HT-29 (cell line): ENCODE measurements at regions not wholly inside any gene's neighbourhood (a gene's known extent, or its start where the extent isn't known, plus 50 kb on each side); places are given as distances from the start of the nearest gene placed in this dataset.
"Not testable (repeated sequence)": the region's sequence is repeated elsewhere in the genome, so short reads cannot be mapped to it uniquely, and the experiment has no call there.

Experiments
- DNase-seq: peaks from one replicate; pipeline ENCODE4 v3.0.0-alpha.2; 2015; ENCODE audit warnings: low spot score

- DNase-seq: no peak
Measured at GRCh38 chr6:48615041-48615440, 504.0 kb upstream of the PTCHD4 start.

- DNase-seq: no peak
Measured at GRCh38 chr6:48614326-48614725, 503.3 kb upstream of the PTCHD4 start.

GRCh38 chr6:48613231-48613949 is 502.4 kb upstream of the PTCHD4 start:
- no peak for DNase-seq

GRCh38 chr6:48611332-48611731 is 500.3 kb upstream of the PTCHD4 start:
- DNase-seq: no peak

- no peak for DNase-seq
Measured at GRCh38 chr6:48610846-48611245, 499.8 kb upstream of the PTCHD4 start.

- no peak for DNase-seq
Measured at GRCh38 chr6:48606618-48607017, 495.6 kb upstream of the PTCHD4 start.

- no peak for DNase-seq
Measured at GRCh38 chr6:48597951-48598350, 487.0 kb upstream of the PTCHD4 start.

GRCh38 chr6:48596830-48597229 is 485.8 kb upstream of the PTCHD4 start:
- DNase-seq: no peak

- DNase-seq: not testable (repeated sequence)
Measured at GRCh38 chr6:48591158-48591557, 480.2 kb upstream of the PTCHD4 start.

GRCh38 chr6:48584846-48585245 is 473.8 kb upstream of the PTCHD4 start:
- DNase-seq: no peak

GRCh38 chr6:48570656-48571055 is 459.7 kb upstream of the PTCHD4 start:
- no peak for DNase-seq

- no peak for DNase-seq
Measured at GRCh38 chr6:48568856-48569255, 457.9 kb upstream of the PTCHD4 start.

- DNase-seq: no peak
Measured at GRCh38 chr6:48567016-48567415, 456.0 kb upstream of the PTCHD4 start.

- no peak for DNase-seq
Measured at GRCh38 chr6:48564036-48564820, 453.2 kb upstream of the PTCHD4 start.

GRCh38 chr6:48563433-48563832 is 452.4 kb upstream of the PTCHD4 start:
- DNase-seq: no peak

- peak; percentile 14 for DNase-seq
Measured at GRCh38 chr6:48560408-48560807, 449.4 kb upstream of the PTCHD4 start.

- DNase-seq: no peak
Measured at GRCh38 chr6:48553467-48554189, 442.6 kb upstream of the PTCHD4 start.

- no peak for DNase-seq
Measured at GRCh38 chr6:48552905-48553304, 441.9 kb upstream of the PTCHD4 start.

- no peak for DNase-seq
Measured at GRCh38 chr6:48550603-48551002, 439.6 kb upstream of the PTCHD4 start.

GRCh38 chr6:48542191-48542590 is 431.2 kb upstream of the PTCHD4 start:
- DNase-seq: no peak

- DNase-seq: no peak
Measured at GRCh38 chr6:48541649-48542048, 430.7 kb upstream of the PTCHD4 start.

GRCh38 chr6:48535582-48536009 is 424.6 kb upstream of the PTCHD4 start:
- peak; percentile 22 for DNase-seq
